ENCODE measurements at regions not wholly inside any gene's neighbourhood (a gene's known extent, or its start where the extent isn't known, plus 50 kb on each side); places are given as distances from the start of the nearest gene placed in this dataset.

DNA sequence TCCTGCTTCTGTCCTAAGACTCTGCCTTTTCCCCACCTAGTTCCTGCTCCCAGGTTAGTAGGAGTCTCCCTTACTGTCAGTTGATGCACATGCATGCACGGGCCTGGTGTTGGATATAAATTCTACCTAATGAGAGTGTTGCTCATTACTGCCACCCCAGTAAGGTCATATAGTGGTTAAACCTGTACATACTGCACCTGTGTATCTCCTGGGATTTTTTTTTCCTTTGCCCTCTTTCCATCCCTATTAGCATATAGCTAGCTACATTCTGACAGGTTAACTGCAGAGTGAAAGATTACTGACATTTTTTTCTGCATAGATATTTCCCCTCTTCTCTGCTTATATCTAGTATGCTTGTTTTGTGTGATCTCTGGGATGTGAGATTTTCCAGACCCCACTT, 201.5 kb upstream of the PIRT start:
- Histone ChIP-seq H3K36me3 (no peaks in the 10 kb centered on the region), H3K4me3 (no peak overlapping the region), H3K27me3 (no peaks in the 10 kb centered on the region), H3K27ac (no peak overlapping the region), H3K4me1 (no peaks in the 10 kb centered on the region), H3K9me3 (no peaks in the 10 kb centered on the region)
- 63% methylated on average over 1 of the region's 1 CpG for WGBS (ENCODE audit: insufficient coverage, low coverage, low lambda C conversion rate, missing lambda C conversion rate)
- TF ChIP-seq, protein P1, sequence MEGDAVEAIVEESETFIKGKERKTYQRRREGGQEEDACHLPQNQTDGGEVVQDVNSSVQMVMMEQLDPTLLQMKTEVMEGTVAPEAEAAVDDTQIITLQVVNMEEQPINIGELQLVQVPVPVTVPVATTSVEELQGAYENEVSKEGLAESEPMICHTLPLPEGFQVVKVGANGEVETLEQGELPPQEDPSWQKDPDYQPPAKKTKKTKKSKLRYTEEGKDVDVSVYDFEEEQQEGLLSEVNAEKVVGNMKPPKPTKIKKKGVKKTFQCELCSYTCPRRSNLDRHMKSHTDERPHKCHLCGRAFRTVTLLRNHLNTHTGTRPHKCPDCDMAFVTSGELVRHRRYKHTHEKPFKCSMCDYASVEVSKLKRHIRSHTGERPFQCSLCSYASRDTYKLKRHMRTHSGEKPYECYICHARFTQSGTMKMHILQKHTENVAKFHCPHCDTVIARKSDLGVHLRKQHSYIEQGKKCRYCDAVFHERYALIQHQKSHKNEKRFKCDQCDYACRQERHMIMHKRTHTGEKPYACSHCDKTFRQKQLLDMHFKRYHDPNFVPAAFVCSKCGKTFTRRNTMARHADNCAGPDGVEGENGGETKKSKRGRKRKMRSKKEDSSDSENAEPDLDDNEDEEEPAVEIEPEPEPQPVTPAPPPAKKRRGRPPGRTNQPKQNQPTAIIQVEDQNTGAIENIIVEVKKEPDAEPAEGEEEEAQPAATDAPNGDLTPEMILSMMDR (IDR thresholded peaks at IDR 0.05) = no peak
- no peak for TF ChIP-seq POLR2A (IDR thresholded peaks at IDR 0.05)
- intact Hi-C loops (cut with DNase I) = no loop called here
- ATAC-seq (no peak), DNase-seq (no peak)

DNA sequence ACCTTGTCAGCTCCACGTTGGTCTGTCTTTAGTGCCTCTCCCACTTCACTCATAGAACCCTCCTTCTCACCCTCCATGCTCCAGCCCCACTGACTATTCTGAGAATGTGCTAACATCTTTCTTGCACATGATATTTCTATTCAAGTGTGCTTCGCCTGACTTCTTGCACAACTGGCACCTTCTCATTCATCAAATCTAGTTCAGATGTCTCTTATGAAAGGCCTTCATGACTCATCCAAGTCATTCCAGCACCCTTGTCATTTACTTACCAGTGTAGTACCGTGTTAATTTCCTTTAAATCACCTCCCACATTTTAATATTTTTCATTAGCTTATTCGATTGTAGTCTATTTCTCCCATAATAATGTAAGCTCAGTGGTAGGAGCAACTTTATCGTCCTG, 197.8 kb upstream of the PIRT start:
- intact Hi-C loops (cut with DNase I) = no loop called here
- H3K27me3 ChIP-seq = no peaks in the 10 kb centered on the region
- DNase-seq (no peak), ATAC-seq (no peak)
- H3K9me3 ChIP-seq = no peaks in the 10 kb centered on the region
- 41% methylated on average over 5 of the region's 5 CpGs for WGBS (ENCODE audit: insufficient coverage, low coverage, low lambda C conversion rate, missing lambda C conversion rate)
- no peaks in the 10 kb centered on the region for H3K4me1 ChIP-seq
- no peak for TF ChIP-seq POLR2A (IDR thresholded peaks at IDR 0.05)
- TF ChIP-seq, protein P1 (IDR thresholded peaks at IDR 0.05) = no peak
- no peaks in the 10 kb centered on the region for H3K36me3 ChIP-seq
- H3K4me3 ChIP-seq = no peak overlapping the region
- no peak overlapping the region for H3K27ac ChIP-seq

- WGBS (ENCODE audit: insufficient coverage, low coverage, low lambda C conversion rate, missing lambda C conversion rate) = 76% methylated on average over 4 of the region's 4 CpGs
- no peak overlapping the region for H3K27ac ChIP-seq
- no peaks in the 10 kb centered on the region for H3K27me3 ChIP-seq
- H3K4me1 ChIP-seq = no peaks in the 10 kb centered on the region
- TF ChIP-seq, protein P1 (IDR thresholded peaks at IDR 0.05) = no peak
- no peak for TF ChIP-seq POLR2A (IDR thresholded peaks at IDR 0.05)
- intact Hi-C loops (cut with DNase I) = no loop called here
- ATAC-seq = no peak
- no peaks in the 10 kb centered on the region for H3K36me3 ChIP-seq
- H3K4me3 ChIP-seq = no peak overlapping the region
- no peak for DNase-seq
- no peaks in the 10 kb centered on the region for H3K9me3 ChIP-seq
Measured at GRCh38 chr17:11031787-11032186, 193.9 kb upstream of the PIRT start.

DNA sequence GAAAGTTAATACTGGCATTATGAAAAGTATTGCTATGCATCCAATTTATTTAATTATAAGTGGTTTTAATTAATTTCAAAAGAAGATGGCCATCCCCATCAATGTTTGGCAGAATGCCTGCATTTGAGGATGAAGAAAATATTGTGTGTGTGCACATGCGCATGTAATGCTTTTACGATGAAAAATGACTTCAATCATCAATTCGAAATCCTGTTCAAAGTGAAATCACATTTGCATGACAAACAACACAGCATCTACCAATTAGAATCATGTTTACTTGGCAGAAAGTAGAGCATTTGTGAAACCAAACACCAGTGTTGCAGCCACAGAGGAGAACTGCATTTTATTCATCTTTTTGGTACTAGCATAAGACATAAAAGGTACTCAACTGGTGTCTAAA, 191.9 kb upstream of the PIRT start:
- no peaks in the 10 kb centered on the region for H3K9me3 ChIP-seq

More for the DNA sequence above, 191.9 kb upstream of the PIRT start:
- intact Hi-C loops (cut with DNase I) = no loop called here
- no peak overlapping the region for H3K4me3 ChIP-seq
- TF ChIP-seq, protein P1 (IDR thresholded peaks at IDR 0.05) = no peak
- no peak for TF ChIP-seq POLR2A (IDR thresholded peaks at IDR 0.05)
- no peak overlapping the region for H3K27ac ChIP-seq
- H3K36me3 ChIP-seq = no peaks in the 10 kb centered on the region
- ATAC-seq = no peak
- H3K4me1 ChIP-seq = no peaks in the 10 kb centered on the region
- no peak for DNase-seq
- 78% methylated on average over 3 of the region's 3 CpGs for WGBS (ENCODE audit: insufficient coverage, low coverage, low lambda C conversion rate, missing lambda C conversion rate)
- H3K27me3 ChIP-seq = no peaks in the 10 kb centered on the region

Data from right lobe of liver (tissue), 6 donors.